ENCODE measurements at regions not wholly inside any gene's neighbourhood (a gene's known extent, or its start where the extent isn't known, plus 50 kb on each side); places are given as distances from the start of the nearest gene placed in this dataset.
A peak's percentile ranks its signal among the peaks of the same experiment; 100 is the strongest.
"Not testable (repeated sequence)": the region's sequence is repeated elsewhere in the genome, so short reads cannot be mapped to it uniquely, and the experiment has no call there.

- no peak for DNase-seq (ENCODE audit: low spot score)
Measured at GRCh38 chr14:89524990-89525667, 108.1 kb upstream of the FOXN3 start.

GRCh38 chr14:89524412-89524811 is 107.4 kb upstream of the FOXN3 start:
- no peak for DNase-seq (ENCODE audit: low spot score)

DNA sequence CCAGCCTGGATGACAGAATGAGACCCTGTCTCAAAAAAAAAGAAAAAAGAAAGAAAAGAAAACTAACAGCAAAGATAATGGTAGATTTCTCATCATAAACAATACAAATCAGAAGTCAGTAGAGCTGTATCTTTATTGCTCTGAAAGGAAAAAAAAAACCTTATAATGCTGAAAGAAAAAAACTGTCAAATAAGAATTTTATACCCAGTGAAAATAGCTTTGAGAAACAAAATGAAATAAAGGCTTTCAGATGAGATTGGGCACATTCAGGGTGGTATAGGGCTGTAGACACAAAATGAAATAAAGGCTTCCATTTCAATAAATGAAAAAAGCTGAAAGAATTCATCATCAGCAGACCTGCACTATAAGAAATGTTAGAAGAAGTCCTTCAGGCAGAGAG is 105.0 kb upstream of the FOXN3 start:
- DNase-seq (ENCODE audit: low spot score), result no peak

DNA sequence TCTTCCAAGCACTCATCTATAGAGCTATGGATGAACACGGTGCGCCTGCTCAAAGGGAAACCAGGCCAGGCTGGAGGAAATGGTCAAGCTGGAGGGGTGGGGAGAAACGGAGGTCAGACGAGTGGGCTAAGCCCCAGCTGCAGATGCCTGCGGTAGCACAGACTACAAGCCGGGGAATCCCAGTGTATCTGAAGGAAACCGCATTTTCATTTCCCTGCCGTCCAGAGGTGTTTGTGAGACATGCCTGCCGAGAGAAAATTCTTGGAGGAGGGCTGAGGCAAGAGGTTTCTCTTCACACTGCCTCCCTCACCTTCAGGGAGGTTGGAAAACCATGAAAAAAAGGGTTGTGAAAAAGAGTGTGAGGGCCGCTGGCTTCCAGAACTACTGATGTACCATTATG is 102.0 kb upstream of the FOXN3 start:
- DNase-seq (ENCODE audit: low spot score), result no peak

GRCh38 chr14:89516173-89516572 is 99.1 kb upstream of the FOXN3 start:
- no peak for DNase-seq (ENCODE audit: low spot score)

DNA sequence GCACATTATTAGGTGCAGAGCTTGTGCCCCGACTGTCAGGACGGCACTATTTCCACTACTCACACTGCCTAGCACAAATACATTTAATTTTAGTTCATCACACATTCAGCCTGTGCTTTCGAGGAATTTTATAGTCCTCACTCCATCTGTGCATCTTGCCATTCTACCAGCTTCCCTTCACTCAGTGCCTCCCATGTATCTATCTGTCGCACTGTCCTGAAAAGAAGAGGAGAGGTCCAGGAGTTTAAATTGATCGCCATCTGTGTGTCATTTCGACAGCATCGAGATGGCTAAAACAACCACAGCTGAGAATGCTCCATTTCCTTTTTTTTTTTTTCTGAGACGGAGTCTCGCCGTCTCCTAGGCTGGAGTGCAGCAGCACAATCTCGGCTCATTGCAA is 97.6 kb upstream of the FOXN3 start:
- no peak for DNase-seq (ENCODE audit: low spot score)

GRCh38 chr14:89509891-89510290 is 92.9 kb upstream of the FOXN3 start:
- DNase-seq (ENCODE audit: low spot score), result no peak

DNA sequence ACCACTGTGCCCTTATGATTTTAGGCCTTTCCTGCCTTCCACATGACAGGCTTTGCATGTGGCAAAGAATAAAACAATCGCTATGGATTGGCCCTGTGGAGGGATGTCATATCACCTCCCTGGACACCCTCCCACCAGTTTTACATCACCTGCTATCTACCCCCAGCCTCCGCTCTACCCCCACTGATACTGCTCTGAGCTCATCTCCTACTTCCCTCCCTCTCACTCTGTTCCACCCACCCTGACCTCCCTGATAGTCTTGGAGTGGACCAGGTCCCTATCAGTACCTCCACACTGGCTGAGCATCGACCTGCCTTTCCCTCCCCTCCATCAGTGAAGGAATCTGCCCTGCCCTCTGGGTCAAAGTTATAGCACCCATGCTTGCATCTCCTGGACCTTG is 91.8 kb upstream of the FOXN3 start:
- no peak for DNase-seq (ENCODE audit: low spot score)

- DNase-seq (ENCODE audit: low spot score), result no peak
Measured at GRCh38 chr14:89507926-89508460, 91.0 kb upstream of the FOXN3 start.

DNA sequence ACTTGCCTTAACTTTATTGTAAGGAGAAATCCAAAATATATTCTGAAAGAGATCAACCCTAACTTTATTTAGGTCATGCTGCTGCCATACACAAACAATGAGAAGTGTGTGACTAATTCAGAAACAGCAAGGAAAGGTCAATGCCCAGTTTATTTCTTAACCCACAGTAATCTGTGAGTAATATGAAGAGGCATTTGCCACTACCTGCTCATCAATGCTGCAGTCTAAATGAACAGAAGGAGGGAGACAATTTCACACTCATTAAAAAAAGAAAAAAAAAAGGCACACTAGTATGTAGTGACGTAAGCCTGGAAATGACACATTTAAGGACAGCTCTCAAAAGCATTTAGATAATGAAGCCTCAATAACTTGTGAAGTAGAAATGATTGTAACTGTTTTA is 90.5 kb upstream of the FOXN3 start:
- peak; percentile 42 for DNase-seq (ENCODE audit: low spot score)

DNA sequence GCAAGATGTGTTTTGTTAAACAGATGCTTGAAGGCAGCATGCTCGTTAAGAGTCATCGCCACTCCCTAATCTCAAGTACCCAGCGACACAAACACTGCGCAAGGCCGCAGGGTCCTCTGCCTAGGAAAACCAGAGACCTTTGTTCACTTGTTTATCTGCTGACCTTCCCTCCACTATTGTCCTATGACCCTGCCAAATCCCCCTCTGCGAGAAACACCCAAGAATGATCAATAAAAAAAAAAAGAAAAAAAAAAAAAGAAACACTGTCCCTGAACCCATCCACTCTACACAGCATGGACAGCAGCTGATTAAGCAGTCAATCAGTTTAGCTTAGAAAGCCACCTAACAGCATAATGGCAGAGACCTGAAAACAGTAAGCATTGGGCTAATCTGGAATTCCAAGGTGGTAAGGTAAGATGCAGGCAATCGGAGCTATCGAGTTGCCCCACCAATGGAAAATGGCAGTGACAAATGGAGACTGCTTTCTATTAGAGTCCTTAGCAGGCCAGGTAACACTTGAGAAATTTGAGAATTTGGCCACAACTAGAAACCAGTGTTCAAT is 89.9 kb upstream of the FOXN3 start:
- DNase-seq (ENCODE audit: low spot score), result not testable (repeated sequence)

- DNase-seq (ENCODE audit: low spot score), result no peak
Measured at GRCh38 chr14:89504602-89505313, 87.7 kb upstream of the FOXN3 start.

DNA sequence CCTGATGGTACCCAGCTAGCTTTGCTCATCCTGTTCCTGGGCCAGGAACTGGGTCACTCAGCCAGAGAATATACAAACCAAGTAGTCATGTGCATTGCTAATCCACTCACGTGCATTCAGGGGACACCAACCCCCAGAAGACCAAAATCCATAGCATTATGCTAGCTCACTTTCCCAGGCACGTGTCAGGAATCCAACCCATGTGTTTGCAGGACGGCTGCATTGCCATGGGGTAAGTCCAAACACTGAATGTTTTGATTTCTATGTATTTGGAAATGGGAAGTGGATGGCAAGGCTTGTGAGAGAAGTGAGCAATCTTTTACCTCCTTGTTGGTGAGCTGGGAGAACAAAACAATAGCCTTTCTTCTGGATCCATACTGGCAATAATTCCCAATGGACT is 87.1 kb upstream of the FOXN3 start:
- no peak for DNase-seq (ENCODE audit: low spot score)

DNA sequence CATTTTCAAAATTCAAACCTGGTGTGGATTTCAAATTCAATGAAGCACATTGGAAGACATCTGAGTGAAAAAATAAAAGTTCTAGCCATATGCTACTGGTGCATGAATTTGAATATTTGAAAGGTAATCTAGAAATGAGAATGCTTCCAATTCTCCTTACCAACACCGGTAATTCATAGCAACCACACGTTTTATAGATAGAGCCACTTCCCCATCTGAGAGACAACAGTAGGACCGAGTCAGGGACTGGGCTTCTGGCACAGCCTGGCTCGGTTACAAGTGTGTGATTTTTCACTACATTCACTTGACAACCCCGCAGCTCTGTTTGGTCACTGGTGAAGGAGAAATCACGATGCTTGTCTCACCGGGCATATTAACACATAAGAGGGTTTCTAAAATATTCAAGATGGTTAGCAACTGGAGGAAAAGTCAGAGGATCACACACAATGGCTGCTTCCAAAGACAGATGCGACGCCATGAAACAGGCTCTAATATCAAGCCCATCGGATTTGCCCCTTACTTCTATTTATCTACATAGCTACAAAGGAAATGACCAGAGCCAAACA is 86.5 kb upstream of the FOXN3 start:
- no peak for DNase-seq (ENCODE audit: low spot score)

GRCh38 chr14:89502966-89503365 is 85.9 kb upstream of the FOXN3 start:
- no peak for DNase-seq (ENCODE audit: low spot score)

DNA sequence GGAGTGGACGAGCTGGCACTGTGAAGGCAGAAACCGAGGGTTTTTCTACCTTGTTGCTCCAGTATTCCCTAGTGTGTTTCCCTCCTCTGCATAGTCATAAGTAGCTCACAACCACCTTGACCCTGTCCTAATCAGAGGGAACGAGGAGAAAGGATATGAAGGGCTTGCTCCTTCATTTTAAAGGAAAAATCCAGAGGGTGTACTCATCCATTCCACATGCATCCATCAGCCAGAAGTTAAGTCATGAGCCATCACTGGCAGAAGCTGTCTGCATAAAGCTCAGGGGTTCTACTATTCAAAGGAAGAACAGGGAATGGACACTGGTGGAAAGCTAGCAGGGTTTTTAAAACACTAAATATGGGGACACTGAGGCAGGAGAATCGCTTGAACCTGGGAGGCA is 84.3 kb upstream of the FOXN3 start:
- no peak for DNase-seq (ENCODE audit: low spot score)

- no peak for DNase-seq (ENCODE audit: low spot score)
Measured at GRCh38 chr14:89500303-89500702, 83.3 kb upstream of the FOXN3 start.

GRCh38 chr14:89498878-89499277 is 81.8 kb upstream of the FOXN3 start:
- DNase-seq (ENCODE audit: low spot score), result no peak

GRCh38 chr14:89495718-89496117 is 78.7 kb upstream of the FOXN3 start:
- DNase-seq (ENCODE audit: low spot score), result no peak

DNA sequence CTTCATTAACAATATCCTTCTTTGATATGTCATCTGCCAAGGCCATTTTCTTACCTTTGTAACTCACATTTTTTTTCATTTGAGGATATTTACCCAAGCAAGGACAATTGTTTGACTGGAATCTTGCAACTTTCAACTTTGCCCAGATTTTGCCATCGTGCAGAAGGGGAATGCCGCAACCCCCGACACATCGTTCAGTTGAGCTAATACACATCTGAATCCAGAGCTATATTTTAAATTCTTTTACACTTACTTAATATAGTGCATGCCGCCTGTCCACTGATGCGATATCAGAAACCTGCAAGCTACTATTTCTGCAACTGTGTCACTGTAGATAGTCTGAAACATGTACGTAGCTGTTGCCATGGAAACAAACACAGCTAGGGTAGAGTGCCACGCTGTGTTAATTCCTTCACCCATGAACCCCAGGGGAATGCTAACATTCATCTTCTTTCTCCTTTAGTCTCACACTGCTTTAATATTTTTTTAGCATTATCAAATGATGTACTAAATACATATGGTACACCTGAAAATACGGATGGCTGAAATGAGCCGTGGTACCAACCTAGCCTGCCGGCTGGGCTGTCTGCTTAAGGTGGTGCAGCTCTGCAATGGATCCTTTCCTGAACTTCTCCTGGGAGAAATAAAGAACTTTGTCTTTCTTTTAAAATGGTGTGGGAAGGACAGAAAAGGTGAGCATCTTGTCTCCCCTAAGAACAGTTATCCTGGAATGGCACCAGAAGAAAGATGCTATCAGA is 77.0 kb upstream of the FOXN3 start:
- DNase-seq (ENCODE audit: low spot score), result no peak

DNA sequence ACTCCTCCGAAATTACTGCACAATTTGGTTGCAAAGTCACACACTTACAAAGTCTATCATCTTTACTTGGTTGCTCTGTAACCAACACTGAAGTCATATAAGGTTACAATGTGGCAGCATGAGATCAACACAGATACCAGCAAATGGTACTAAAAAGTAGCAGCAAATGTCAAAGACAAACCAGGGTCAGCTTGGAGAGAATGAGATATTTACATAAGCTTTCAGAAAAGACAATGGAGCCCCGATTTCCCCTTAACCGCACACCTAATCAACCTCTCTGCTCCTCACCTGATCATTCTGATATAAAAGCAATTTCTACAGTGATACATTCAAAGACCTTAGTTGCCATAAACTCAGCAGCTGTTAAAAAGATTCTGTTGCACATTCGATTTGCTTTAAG is 76.4 kb upstream of the FOXN3 start:
- DNase-seq (ENCODE audit: low spot score), result no peak

DNA sequence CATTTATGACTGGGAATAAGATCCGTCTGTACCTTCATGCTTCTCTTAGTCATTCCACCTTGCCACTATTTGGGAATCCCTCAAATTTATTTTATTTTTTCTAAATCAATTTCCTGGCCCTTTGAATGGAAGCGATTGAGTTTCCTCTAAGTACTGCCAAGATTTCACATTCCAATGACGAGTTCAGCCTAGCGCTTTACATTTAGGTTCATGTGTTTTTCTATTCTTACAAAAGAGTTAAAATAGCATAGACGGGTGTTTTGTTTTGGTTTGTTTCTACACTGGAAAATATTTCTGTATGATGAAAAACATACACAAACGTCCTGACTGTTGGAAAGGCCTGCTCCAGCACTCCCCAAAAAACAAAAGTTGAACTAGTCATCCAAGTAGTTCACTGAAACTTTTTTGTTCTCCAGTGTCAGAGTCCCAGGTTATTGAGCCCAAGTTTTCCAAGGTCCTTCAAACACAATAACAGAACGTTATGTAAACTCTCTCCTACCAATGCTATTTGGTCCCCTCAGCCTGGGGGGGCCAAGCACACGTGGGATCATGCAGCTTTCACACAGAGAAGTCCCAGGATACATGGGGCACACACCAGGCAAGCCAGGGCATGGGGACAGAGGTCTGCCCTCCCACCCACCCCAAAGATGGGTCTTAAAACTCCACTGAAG is 74.8 kb upstream of the FOXN3 start:
- DNase-seq (ENCODE audit: low spot score), result no peak
